Endothelial cell of umbilical vein (primary cell): ENCODE measurements at regions not wholly inside any gene's neighbourhood (a gene's known extent, or its start where the extent isn't known, plus 50 kb on each side); places are given as distances from the start of the nearest gene placed in this dataset.

ENCODE experiments used
- EZH2 ChIP-seq: IDR thresholded peaks from 2 replicates; pipeline ENCODE4 v1.6.1; 2012; ENCODE audit warnings: borderline replicate concordance, low read depth, mild to moderate bottlenecking, moderate library complexity, low read length, inconsistent platforms; ENCODE audit not compliant: severe bottlenecking
- GATA2 ChIP-seq: IDR thresholded peaks from 2 replicates; pipeline ENCODE4 v1.7.0; 2011; ENCODE audit warnings: low read depth, mild to moderate bottlenecking, moderate library complexity, mixed read lengths, low read length; ENCODE audit not compliant: insufficient read length, insufficient read depth
- JUN ChIP-seq: IDR thresholded peaks from 2 replicates; pipeline ENCODE4 v1.6.1; 2011; ENCODE audit warnings: borderline replicate concordance, low read depth; ENCODE audit not compliant: insufficient read length, insufficient read depth
- MYC ChIP-seq: IDR thresholded peaks from one replicate; pipeline ENCODE4 v1.6.1; 2011; ENCODE audit warnings: mild to moderate bottlenecking, low read depth, low read length
- POLR2A ChIP-seq: IDR thresholded peaks from 2 replicates; pipeline ENCODE4 v1.6.1; 2012; ENCODE audit warnings: low read depth, mild to moderate bottlenecking, control low read depth, low read length
- POLR2AphosphoS5 ChIP-seq: IDR thresholded peaks from 2 replicates; pipeline ENCODE4 v1.6.1; 2012; ENCODE audit warnings: low read depth, mild to moderate bottlenecking, control low read depth, low read length, moderate library complexity; ENCODE audit not compliant: insufficient read depth
- TF ChIP-seq, protein P1 (sequence below), 2 donors: IDR thresholded peaks; 1 replicate in 1 of 2; 2 replicates in 1 of 2; pipeline ENCODE4 v1.5.1; 2011; ENCODE audit warnings: low read length in 2 of 2, mild to moderate bottlenecking in 2 of 2, moderate library complexity in 2 of 2, control low read depth in 1 of 2, inconsistent platforms in 1 of 2, low read depth in 1 of 2; ENCODE audit not compliant: insufficient read depth in 1 of 2; ENCODE audit errors: extremely low read depth in 1 of 2
- TF ChIP-seq, protein P2 (sequence below): IDR thresholded peaks from 2 replicates; pipeline ENCODE4 v1.6.1; 2011; ENCODE audit not compliant: insufficient read depth, insufficient read length

DNA sequence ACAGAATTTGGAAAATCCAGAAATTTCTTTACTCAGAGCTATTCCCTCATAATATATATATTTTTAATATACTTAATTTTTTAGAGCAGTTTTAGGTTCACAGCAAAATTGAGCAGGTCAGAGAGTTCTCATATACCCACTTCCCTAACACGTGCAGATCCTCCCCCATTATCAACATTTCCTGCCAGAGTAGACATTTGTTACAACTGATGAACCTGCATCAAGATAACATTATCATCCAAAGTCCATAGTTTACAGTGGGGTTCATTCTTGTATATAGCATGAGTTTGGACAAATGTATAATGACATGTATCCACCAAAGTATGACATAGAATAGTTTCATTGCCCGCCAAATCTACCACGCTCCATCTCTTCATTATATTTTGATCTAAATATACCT lies 170.0 kb downstream of the PTEN start:
- TF ChIP-seq, protein P1, sequence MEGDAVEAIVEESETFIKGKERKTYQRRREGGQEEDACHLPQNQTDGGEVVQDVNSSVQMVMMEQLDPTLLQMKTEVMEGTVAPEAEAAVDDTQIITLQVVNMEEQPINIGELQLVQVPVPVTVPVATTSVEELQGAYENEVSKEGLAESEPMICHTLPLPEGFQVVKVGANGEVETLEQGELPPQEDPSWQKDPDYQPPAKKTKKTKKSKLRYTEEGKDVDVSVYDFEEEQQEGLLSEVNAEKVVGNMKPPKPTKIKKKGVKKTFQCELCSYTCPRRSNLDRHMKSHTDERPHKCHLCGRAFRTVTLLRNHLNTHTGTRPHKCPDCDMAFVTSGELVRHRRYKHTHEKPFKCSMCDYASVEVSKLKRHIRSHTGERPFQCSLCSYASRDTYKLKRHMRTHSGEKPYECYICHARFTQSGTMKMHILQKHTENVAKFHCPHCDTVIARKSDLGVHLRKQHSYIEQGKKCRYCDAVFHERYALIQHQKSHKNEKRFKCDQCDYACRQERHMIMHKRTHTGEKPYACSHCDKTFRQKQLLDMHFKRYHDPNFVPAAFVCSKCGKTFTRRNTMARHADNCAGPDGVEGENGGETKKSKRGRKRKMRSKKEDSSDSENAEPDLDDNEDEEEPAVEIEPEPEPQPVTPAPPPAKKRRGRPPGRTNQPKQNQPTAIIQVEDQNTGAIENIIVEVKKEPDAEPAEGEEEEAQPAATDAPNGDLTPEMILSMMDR (IDR thresholded peaks at IDR 0.05; ENCODE audit: extremely low read depth in 1 of 2, insufficient read depth in 1 of 2, low read depth in 1 of 2, low read length in 2 of 2), result no peak
- TF ChIP-seq POLR2A, result no peak
- TF ChIP-seq EZH2, result no peak
- TF ChIP-seq, protein P2, sequence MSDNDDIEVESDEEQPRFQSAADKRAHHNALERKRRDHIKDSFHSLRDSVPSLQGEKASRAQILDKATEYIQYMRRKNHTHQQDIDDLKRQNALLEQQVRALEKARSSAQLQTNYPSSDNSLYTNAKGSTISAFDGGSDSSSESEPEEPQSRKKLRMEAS, result no peak
- TF ChIP-seq POLR2AphosphoS5, result no peak
- TF ChIP-seq GATA2, result no peak
- TF ChIP-seq MYC, result no peak
- TF ChIP-seq JUN, result no peak
